OCI-LY3 (cell line): ENCODE measurements at regions not wholly inside any gene's neighbourhood (a gene's known extent, or its start where the extent isn't known, plus 50 kb on each side); places are given as distances from the start of the nearest gene placed in this dataset.
A peak's percentile ranks its signal among the peaks of the same experiment; 100 is the strongest.
"Not testable (repeated sequence)": the region's sequence is repeated elsewhere in the genome, so short reads cannot be mapped to it uniquely, and the experiment has no call there.

Experiments
- H2AFZ ChIP-seq: fragments of 200-600, 300-600 bp; shearing (Covaris generic); 2 replicates; pipeline ENCODE4 v1.6.0; 2014; ENCODE audit warnings: antibody characterized with exemption, low read depth, low read length
- H3K27ac ChIP-seq: fragments of 200-600, 300-600 bp; sonication (generic); 2 replicates; pipeline ENCODE4 v1.5.1; 2014; ENCODE audit warnings: mild to moderate bottlenecking, low read length, moderate library complexity, mixed read lengths
- H3K27me3 ChIP-seq: fragments of 200-600, 300-600 bp; sonication (generic); 2 replicates; pipeline ENCODE4 v1.6.1; 2014; ENCODE audit warnings: low read depth, low read length, mixed read lengths
- H3K36me3 ChIP-seq: fragments of 200-600, 300-600 bp; sonication (generic); replicated peaks from 2 replicates; pipeline ENCODE3; 2014; ENCODE audit warnings: low read depth, low read length, mixed read lengths
- H3K4me1 ChIP-seq: fragments of 300-600, 200-600 bp; sonication (generic); 2 replicates; pipeline ENCODE4 v1.6.1; 2014; ENCODE audit warnings: low read length, mixed read lengths
- H3K4me2 ChIP-seq: fragments of 200-600, 300-600 bp; sonication (generic); 2 replicates; pipeline ENCODE4 v1.6.1; 2014; ENCODE audit warnings: low read length, mixed read lengths
- H3K4me3 ChIP-seq: fragments of 300-600, 200-600 bp; sonication (generic); 2 replicates; pipeline ENCODE4 v1.5.1; 2014; ENCODE audit warnings: antibody characterized with exemption, mild to moderate bottlenecking, low read length, moderate library complexity
- H3K79me2 ChIP-seq: fragments of 300-600, 200-600 bp; shearing (Covaris generic); 2 replicates; pipeline ENCODE4 v1.6.1; 2014; ENCODE audit warnings: mild to moderate bottlenecking, low read length, mixed read lengths
- H3K9ac ChIP-seq: fragments of 300-600, 200-600 bp; shearing (Covaris generic); 2 replicates; pipeline ENCODE4 v1.6.0; 2014; ENCODE audit warnings: mild to moderate bottlenecking, low read length, moderate library complexity
- H3K9me3 ChIP-seq: fragments of 200-600, 300-600 bp; shearing (Covaris generic); 2 replicates; pipeline ENCODE4 v1.6.1; 2014; ENCODE audit warnings: low read length, mixed read lengths; ENCODE audit not compliant: insufficient read depth
- H4K20me1 ChIP-seq: fragments of 200-600, 300-600 bp; sonication (generic); 2 replicates; pipeline ENCODE4 v1.6.1; 2016; ENCODE audit warnings: low read length, mixed read lengths; ENCODE audit not compliant: insufficient read depth
- CTCF ChIP-seq: fragments of 200-600, 300-600 bp; sonication (generic); IDR thresholded peaks from 2 replicates; pipeline ENCODE4 v1.5.1; 2014; ENCODE audit warnings: antibody characterized with exemption, low read length, low read depth
- EZH2phosphoT487 ChIP-seq: fragments of 200-600 bp; shearing (Covaris generic); IDR thresholded peaks from 2 replicates; pipeline ENCODE4 v1.6.1; 2018; ENCODE audit warnings: antibody characterized with exemption, mixed run types, low read depth

GRCh38 chr7:81264116-81264515 is 345.3 kb upstream of the SEMA3C start:
- no peaks in the 10 kb centered on the region for H3K4me1 ChIP-seq
- no peak overlapping the region for H3K4me3 ChIP-seq
- H3K9ac ChIP-seq, result no peak overlapping the region
- H3K79me2 ChIP-seq, result no peaks in the 10 kb centered on the region
- H3K4me2 ChIP-seq, result no peak overlapping the region
- no peak overlapping the region for H2AFZ ChIP-seq
- peaks cover 11% of the 10 kb centered on the region for H3K9me3 ChIP-seq
- peaks cover 3% of the 10 kb centered on the region for H3K36me3 ChIP-seq
- H3K27ac ChIP-seq, result no peak overlapping the region
- H4K20me1 ChIP-seq, result no peaks in the 10 kb centered on the region
- H3K27me3 ChIP-seq, result no peaks in the 10 kb centered on the region
- no peak for TF ChIP-seq CTCF
- no peak for TF ChIP-seq EZH2phosphoT487

DNA sequence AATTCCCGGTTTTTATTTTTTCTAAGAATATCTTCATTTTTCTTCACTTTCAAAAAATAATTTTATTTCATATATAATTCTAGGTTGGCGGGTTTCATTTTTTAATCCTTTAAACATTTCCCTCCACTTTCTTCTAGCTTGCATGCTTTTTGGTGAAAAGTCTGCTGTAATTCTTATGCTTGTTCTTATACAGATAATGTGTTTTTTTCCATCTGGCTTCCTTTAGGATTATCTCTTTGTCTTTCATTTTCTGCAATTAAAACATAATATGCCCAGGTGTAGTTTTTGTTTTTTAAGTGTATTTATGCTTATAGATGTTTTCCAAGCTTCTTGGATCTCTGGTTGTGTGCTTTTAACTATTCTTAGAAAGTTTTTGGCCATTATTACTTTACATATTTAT is 341.3 kb upstream of the SEMA3C start:
- H3K36me3 ChIP-seq, result peaks cover 3% of the 10 kb centered on the region
- H3K4me1 ChIP-seq, result no peaks in the 10 kb centered on the region
- no peaks in the 10 kb centered on the region for H4K20me1 ChIP-seq
- H3K4me3 ChIP-seq, result no peak overlapping the region
- H3K4me2 ChIP-seq, result no peak overlapping the region
- H3K27me3 ChIP-seq, result no peaks in the 10 kb centered on the region
- no peak overlapping the region for H3K9ac ChIP-seq
- no peak overlapping the region for H3K27ac ChIP-seq
- no peak overlapping the region for H2AFZ ChIP-seq
- no peaks in the 10 kb centered on the region for H3K79me2 ChIP-seq
- peaks cover 10% of the 10 kb centered on the region for H3K9me3 ChIP-seq
- no peak for TF ChIP-seq CTCF
- TF ChIP-seq EZH2phosphoT487, result no peak

DNA sequence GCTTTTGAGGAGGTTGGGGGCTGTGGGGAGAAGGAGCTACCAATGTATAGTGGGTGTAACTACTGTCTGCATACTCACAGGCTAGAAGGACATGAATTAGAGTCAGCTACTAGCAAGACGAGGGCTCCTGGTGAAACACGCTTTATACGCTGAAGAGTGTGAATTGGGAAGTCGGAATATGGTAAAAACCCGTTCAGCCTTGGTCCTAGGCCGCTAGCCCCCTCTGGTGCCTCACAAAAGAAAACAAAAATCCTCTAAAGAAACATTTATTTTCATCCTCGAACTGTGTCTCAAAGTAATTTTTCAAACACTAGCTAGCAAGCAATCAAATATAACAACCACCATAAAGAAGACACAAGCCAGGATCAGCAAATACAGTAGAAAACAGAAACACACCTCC is 338.1 kb upstream of the SEMA3C start:
- no peaks in the 10 kb centered on the region for H3K79me2 ChIP-seq
- H3K9ac ChIP-seq, result no peak overlapping the region
- no peaks in the 10 kb centered on the region for H4K20me1 ChIP-seq
- no peaks in the 10 kb centered on the region for H3K36me3 ChIP-seq
- no peaks in the 10 kb centered on the region for H3K4me1 ChIP-seq
- H2AFZ ChIP-seq, result peak overlapping the region; percentile 69; the same call in 1 of the 2 replicates
- H3K27ac ChIP-seq, result no peak overlapping the region
- no peak overlapping the region for H3K4me3 ChIP-seq
- TF ChIP-seq EZH2phosphoT487, result no peak
- TF ChIP-seq CTCF, result peak; percentile 53
- peak overlapping the region; percentile 43 for H3K4me2 ChIP-seq
- H3K27me3 ChIP-seq, result no peaks in the 10 kb centered on the region
- H3K9me3 ChIP-seq, result peaks cover 6% of the 10 kb centered on the region

DNA sequence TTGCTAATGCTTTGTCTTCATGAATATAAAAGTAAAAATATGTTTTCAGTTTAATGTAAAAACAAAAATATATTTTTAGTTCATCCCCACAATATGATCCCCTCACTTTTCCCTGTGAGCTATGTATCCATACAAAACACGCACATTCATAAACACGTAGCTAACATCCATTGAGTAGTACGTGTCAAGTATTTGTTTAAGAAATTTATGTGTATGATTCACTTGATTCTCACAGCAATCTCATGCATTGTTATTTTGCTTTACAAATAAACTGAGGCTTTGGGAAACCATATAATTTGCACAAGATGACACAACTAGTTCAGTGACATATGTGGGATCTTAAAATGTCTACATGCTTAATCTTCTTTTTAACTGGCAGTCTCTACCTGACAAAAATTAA is 329.6 kb upstream of the SEMA3C start:
- no peaks in the 10 kb centered on the region for H4K20me1 ChIP-seq
- no peak for TF ChIP-seq EZH2phosphoT487
- no peak for TF ChIP-seq CTCF
- no peak overlapping the region for H3K4me2 ChIP-seq
- H3K4me3 ChIP-seq, result no peak overlapping the region
- H3K4me1 ChIP-seq, result no peaks in the 10 kb centered on the region
- no peak overlapping the region for H2AFZ ChIP-seq
- H3K79me2 ChIP-seq, result no peaks in the 10 kb centered on the region
- no peaks in the 10 kb centered on the region for H3K9me3 ChIP-seq
- no peak overlapping the region for H3K27ac ChIP-seq
- H3K9ac ChIP-seq, result no peak overlapping the region
- H3K27me3 ChIP-seq, result no peaks in the 10 kb centered on the region
- H3K36me3 ChIP-seq, result no peaks in the 10 kb centered on the region

- H4K20me1 ChIP-seq, H3K27ac ChIP-seq, H2AFZ ChIP-seq, H3K4me1 ChIP-seq, H3K79me2 ChIP-seq, H3K9ac ChIP-seq, H3K27me3 ChIP-seq, H3K4me3 ChIP-seq, H3K9me3 ChIP-seq, H3K36me3 ChIP-seq, H3K4me2 ChIP-seq: not testable (repeated sequence)
Observed at GRCh38 chr7:81247364-81247763, 328.5 kb upstream of the SEMA3C start.
